Panc1 (cell line): ENCODE measurements at regions not wholly inside any gene's neighbourhood (a gene's known extent, or its start where the extent isn't known, plus 50 kb on each side); places are given as distances from the start of the nearest gene placed in this dataset.
"Not testable (repeated sequence)": the region's sequence is repeated elsewhere in the genome, so short reads cannot be mapped to it uniquely, and the experiment has no call there.

Experiments
- ATAC-seq: fragments of 200-7000 bp; cut with Tn5 transposase; 2 replicates; pipeline ENCODE4 v1.9.1; 2020; ENCODE audit warnings: mild to moderate bottlenecking, moderate library complexity
- BruUV-seq: library from RNA; stranded (reverse); fragments of 400-500 nt; replicated peaks from 2 replicates; lab custom pipeline; 2021; lab: Mats Ljungman, UMichigan
- CTCF ChIA-PET: fragments of 300-600 bp; sonication (Branson Sonifier 250); formaldehyde crosslinking; loops from one replicate; lab custom pipeline; 2022; ENCODE audit warnings: antibody characterized with exemption; lab: Charles Lee
- POLR2A ChIA-PET: fragments of 300-600 bp; sonication (Branson Sonifier 250); formaldehyde crosslinking; loops from one replicate; lab custom pipeline; 2022; ENCODE audit warnings: antibody characterized with exemption; lab: Charles Lee
- DNase-seq: peaks from one replicate; pipeline ENCODE4 v3.0.0-alpha.2; 2010; ENCODE audit warnings: low read depth, low spot score
- H3K27ac ChIP-seq: 2 replicates; pipeline ENCODE4 v1.5.1; 2011; ENCODE audit warnings: mild to moderate bottlenecking, low read length, inconsistent platforms
- H3K27me3 ChIP-seq: fragments of 200-500 bp; sonication (Bioruptor generic); 2 replicates; pipeline ENCODE4 v1.6.0; 2014; ENCODE audit warnings: low read length, inconsistent platforms; ENCODE audit not compliant: control insufficient read depth, insufficient read depth
- H3K36me3 ChIP-seq: fragments of 200-500 bp; sonication (Bioruptor generic); 2 replicates; pipeline ENCODE4 v1.5.1; 2014; ENCODE audit warnings: inconsistent platforms, mild to moderate bottlenecking, low read length, moderate library complexity; ENCODE audit not compliant: control insufficient read depth, insufficient read depth
- H3K4me1 ChIP-seq: 2 replicates; pipeline ENCODE4 v1.5.1; 2011; ENCODE audit warnings: inconsistent platforms, mild to moderate bottlenecking, low read length, moderate library complexity; ENCODE audit not compliant: control insufficient read depth, insufficient read depth
- H3K4me3 ChIP-seq, 2 experiments: 2 replicates each; pipeline ENCODE4 v1.5.1; 2011 to 2012; ENCODE audit warnings: low read depth in 2 of 2, low read length in 2 of 2, mild to moderate bottlenecking in 2 of 2, inconsistent platforms in 1 of 2, moderate library complexity in 1 of 2
- H3K9me3 ChIP-seq: fragments of 200-500 bp; sonication (Bioruptor generic); 2 replicates; pipeline ENCODE4 v1.5.1; 2014; ENCODE audit warnings: low read depth, mild to moderate bottlenecking, inconsistent platforms, low read length, moderate library complexity; ENCODE audit not compliant: control insufficient read depth, insufficient read depth
- CTCF ChIP-seq: fragments of 450-650 bp; IDR thresholded peaks from 2 replicates; pipeline ENCODE4 v1.5.1; 2017; ENCODE audit warnings: mild to moderate bottlenecking
- POLR2AphosphoS5 ChIP-seq: IDR thresholded peaks from 2 replicates; pipeline ENCODE4 v1.6.1; 2012; ENCODE audit warnings: mild to moderate bottlenecking, low read depth, low read length, moderate library complexity
- REST ChIP-seq, 2 experiments: IDR thresholded peaks; 2 replicates each; pipeline ENCODE4 v1.6.1; 2011 to 2012; ENCODE audit warnings: low read depth in 2 of 2, control low read depth in 1 of 2, low read length in 1 of 2, mild to moderate bottlenecking in 1 of 2, moderate library complexity in 1 of 2; ENCODE audit not compliant: insufficient read depth in 1 of 2
- SIN3A ChIP-seq: IDR thresholded peaks from 2 replicates; pipeline ENCODE4 v1.6.1; 2012; ENCODE audit warnings: low read depth, mild to moderate bottlenecking, low read length, moderate library complexity, borderline replicate concordance; ENCODE audit not compliant: insufficient read depth
- TCF7L2 ChIP-seq: IDR thresholded peaks from 2 replicates; pipeline ENCODE4 v1.6.1; 2011; ENCODE audit warnings: mild to moderate bottlenecking, low read depth, low read length, inconsistent platforms
- in situ Hi-C: cut with HindIII; loops from 2 replicates; pipeline ENCODE4 v1.10.0; 2016; ENCODE audit warnings: low sequenced_read_pairs, low pct_unique_long_range_greater_than_20kb
- intact Hi-C: fragments of 100-400 bp; cut with micrococcal nuclease; formaldehyde crosslinking; loops from one replicate; pipeline ENCODE4 v1.10.0; 2022; ENCODE audit not compliant: unreplicated experiment

GRCh38 chr3:176097027-176097426 lies 1100.3 kb downstream of the TBL1XR1 start:
- TF ChIP-seq POLR2AphosphoS5 (no peak), CTCF (no peak), SIN3A (no peak), REST (IDR thresholded peaks at IDR 0.05; ENCODE audit: insufficient read depth in 1 of 2, low read depth in 2 of 2, low read length in 1 of 2) (no peak), TCF7L2 (no peak)
- in situ Hi-C loops (no loop called here), intact Hi-C loops (no loop called here)
- ChIA-PET CTCF (no interaction called here), POLR2A (no interaction called here)
- no peaks in the 10 kb centered on the region for H3K36me3 ChIP-seq
- BruUV-seq: no TSS peak
- ATAC-seq (no peak), DNase-seq (no peak)
- no peaks in the 10 kb centered on the region for H3K27me3 ChIP-seq
- no peak overlapping the region for H3K4me3 ChIP-seq
- no peaks in the 10 kb centered on the region for H3K4me1 ChIP-seq
- H3K9me3 ChIP-seq: no peaks in the 10 kb centered on the region
- no peak overlapping the region for H3K27ac ChIP-seq

- H3K36me3 ChIP-seq, CTCF ChIA-PET, H3K9me3 ChIP-seq, H3K4me3 ChIP-seq, in situ Hi-C loops, H3K27ac ChIP-seq, H3K4me1 ChIP-seq, ATAC-seq, POLR2A ChIA-PET, intact Hi-C loops, H3K27me3 ChIP-seq, DNase-seq, BruUV-seq: not testable (repeated sequence)
Observed at GRCh38 chr3:176093892-176094291, 1103.4 kb downstream of the TBL1XR1 start.

GRCh38 chr3:176090727-176091126 lies 1106.6 kb downstream of the TBL1XR1 start:
- Histone ChIP-seq H3K36me3 (no peaks in the 10 kb centered on the region), H3K27me3 (no peaks in the 10 kb centered on the region), H3K4me1 (no peaks in the 10 kb centered on the region), H3K4me3 (no peak overlapping the region), H3K27ac (no peak overlapping the region), H3K9me3 (no peaks in the 10 kb centered on the region; the same call in 1 of the 2 replicates)
- BruUV-seq: no TSS peak
- ChIA-PET POLR2A (no interaction called here), CTCF (no interaction called here)
- in situ Hi-C loops (no loop called here), intact Hi-C loops (no loop called here)
- DNase-seq: no peak
- no peak for ATAC-seq
- TF ChIP-seq SIN3A: no peak
- TF ChIP-seq TCF7L2: no peak
